Activated CD8-positive, alpha-beta memory T cell treated with anti-CD3 and anti-CD28 coated beads, Interleukin-2, amount 50 U/mL, for 4 hours (primary cell): ENCODE measurements at regions not wholly inside any gene's neighbourhood (a gene's known extent, or its start where the extent isn't known, plus 50 kb on each side); places are given as distances from the start of the nearest gene placed in this dataset.
"Not testable (repeated sequence)": the region's sequence is repeated elsewhere in the genome, so short reads cannot be mapped to it uniquely, and the experiment has no call there.

Source experiments
- DNase-seq: peaks from one replicate; pipeline ENCODE4 v3.0.0-alpha.2; 2020

DNA sequence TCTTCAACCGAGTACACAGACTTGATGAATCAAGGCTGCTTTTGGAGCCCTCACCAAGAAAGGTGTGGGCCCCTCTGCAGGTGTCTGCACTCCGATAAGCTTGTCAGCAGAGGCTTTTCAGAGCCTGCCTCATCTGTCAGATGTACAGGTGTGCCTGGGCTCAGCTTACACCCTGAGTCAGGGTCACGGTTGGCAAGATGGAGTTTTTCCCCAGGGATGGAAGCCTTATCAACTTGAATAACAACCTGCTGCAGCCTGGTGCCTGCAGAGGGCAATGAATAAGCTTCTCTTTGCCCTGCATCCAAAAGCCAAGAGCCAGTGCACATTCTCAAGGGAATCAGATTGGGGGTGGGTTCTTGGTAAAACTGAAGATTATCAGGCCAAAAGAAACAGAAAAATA is 427.1 kb downstream of the CD83 start:
- DNase-seq = no peak

DNA sequence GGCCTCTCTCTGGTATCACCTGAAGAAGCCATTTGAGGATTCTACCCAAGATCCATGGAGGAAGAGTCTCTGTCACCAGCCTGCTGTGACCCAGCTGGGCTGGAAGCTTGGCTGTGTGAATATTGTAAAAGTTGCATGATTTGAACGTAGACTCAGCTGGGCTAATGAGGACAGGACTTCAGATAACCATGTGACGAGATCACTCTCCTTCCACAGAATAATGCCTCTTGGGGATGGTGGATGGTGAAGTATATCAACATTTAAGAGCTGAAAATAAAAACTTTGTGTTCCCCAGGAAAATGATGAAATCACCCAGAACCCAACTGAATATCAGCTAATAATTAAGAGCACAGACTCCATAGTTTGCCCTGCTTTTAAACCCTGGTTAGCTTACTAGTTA is 427.9 kb downstream of the CD83 start:
- no peak for DNase-seq

- DNase-seq = no peak
Observed at GRCh38 chr6:14546036-14546435, 428.5 kb downstream of the CD83 start.

- no peak for DNase-seq
Observed at GRCh38 chr6:14547284-14547998, 429.9 kb downstream of the CD83 start.

GRCh38 chr6:14549304-14549770 is 431.8 kb downstream of the CD83 start:
- DNase-seq = no peak

DNA sequence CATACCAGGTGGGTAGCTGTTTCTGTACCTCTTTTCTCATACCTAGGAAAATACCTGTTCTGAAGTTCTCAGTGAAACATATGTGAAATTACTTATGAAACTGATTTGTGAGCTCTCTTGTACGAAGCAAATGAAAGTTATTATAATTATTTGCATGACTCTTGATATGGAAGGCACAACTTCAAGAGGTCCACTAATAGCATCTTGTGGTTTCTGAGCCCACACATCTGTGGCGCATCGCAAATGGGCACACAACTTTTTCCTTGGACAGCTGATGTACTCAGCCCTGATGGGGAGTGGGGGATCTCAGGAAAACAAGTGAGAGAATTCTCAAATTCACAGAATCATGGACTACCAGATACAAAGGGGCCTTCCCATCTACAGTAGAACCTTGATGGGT is 432.3 kb downstream of the CD83 start:
- DNase-seq = no peak

GRCh38 chr6:14550410-14550809 is 432.8 kb downstream of the CD83 start:
- no peak for DNase-seq

DNA sequence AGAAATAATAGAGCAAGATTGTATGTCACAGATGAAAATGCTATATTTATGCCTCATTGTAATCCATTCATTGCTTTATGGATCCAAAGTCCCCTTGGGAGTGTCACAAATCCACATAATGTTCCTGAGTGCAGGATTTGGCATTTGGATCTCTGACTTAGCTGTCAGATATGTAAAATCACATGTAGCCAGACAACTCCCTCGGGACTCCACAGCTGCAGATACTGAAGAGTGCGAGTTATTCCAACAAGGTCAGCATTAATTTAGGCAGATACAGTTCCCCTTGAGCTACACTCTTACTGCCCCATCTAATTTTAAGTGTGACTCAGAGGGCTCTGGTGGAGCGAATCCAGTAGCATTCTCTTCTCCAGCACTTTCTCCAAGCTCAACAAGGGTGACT is 433.2 kb downstream of the CD83 start:
- no peak for DNase-seq

- not testable (repeated sequence) for DNase-seq
Observed at GRCh38 chr6:14551601-14552000, 434.0 kb downstream of the CD83 start.

GRCh38 chr6:14552891-14553290 is 435.3 kb downstream of the CD83 start:
- no peak for DNase-seq

- no peak for DNase-seq
Observed at GRCh38 chr6:14553515-14553914, 435.9 kb downstream of the CD83 start.

DNA sequence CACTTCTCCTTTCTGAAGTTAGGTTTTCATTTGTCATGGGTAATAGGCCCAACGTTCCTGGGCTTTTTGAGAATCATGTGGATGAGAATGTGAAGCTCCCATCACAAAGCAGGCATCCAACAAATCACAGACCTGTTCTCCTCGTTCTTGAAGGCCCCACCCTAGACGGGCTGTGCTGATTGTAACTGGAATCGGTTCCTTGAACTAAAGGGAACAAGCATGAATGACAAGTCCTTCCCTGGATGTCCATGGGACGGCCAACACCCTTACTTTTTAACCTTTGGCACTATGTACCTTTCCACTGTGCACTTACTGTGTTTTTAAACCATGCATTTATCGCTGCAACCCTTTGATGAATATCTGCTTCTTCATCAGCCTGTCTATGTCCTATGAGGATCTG is 438.2 kb downstream of the CD83 start:
- DNase-seq = no peak

DNA sequence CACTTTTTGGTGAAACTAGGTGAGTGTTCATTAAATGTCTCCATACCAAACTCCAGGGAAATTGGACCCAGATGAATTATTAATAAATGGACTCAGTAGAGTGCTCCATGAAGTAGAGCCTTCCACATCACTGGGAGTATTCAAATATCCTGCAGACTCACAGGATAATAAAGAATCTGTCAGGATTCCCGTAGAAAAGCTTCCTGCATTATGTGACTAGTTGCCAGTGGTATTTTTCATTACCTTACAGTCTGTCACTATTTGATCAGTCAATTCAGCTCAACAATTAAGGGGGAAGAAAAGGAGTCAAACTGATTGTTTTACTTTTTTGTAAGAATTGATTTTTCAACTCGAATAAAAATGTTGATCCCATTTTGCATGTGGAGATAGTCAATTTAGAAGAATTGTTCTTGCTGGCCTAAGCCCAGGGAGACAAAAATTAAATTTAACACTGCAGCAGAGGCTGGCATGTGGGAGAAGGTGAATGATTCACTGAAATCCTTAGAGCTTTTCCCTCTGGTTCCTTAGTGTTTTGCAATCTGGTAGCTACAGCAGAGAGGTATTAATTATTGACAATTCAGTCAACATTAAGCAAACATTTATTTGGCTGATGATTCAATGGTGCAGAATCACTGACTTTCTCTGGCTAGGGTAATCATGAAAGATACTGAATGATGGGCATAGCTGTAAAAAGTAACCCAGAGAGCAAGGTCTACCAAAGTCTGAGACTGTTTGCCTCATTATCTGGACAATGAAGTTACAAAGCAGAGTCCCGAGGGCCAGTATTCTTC is 442.4 kb downstream of the CD83 start:
- DNase-seq = no peak

DNA sequence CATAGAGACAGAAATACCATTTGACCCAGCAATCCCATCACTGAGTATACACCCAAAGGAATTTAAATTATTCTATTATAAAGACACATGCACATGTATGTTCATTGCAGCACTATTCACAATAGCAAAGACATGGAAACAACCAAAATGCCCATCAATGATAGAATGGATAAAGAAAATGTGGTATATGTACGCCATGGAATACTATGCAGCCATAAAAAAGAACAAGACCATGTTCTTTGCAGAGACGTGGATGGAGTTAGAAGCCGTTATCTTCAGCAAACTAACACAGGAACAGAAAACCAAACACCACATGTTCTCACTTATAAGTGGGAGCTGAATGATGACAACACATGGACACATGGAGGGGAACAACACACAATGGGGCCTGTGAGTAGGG is 444.0 kb downstream of the CD83 start:
- DNase-seq = not testable (repeated sequence)

- DNase-seq = no peak
Observed at GRCh38 chr6:14567842-14568241, 450.3 kb downstream of the CD83 start.

GRCh38 chr6:14569394-14569793 is 451.8 kb downstream of the CD83 start:
- DNase-seq = no peak

GRCh38 chr6:14569874-14570273 is 452.3 kb downstream of the CD83 start:
- not testable (repeated sequence) for DNase-seq

DNA sequence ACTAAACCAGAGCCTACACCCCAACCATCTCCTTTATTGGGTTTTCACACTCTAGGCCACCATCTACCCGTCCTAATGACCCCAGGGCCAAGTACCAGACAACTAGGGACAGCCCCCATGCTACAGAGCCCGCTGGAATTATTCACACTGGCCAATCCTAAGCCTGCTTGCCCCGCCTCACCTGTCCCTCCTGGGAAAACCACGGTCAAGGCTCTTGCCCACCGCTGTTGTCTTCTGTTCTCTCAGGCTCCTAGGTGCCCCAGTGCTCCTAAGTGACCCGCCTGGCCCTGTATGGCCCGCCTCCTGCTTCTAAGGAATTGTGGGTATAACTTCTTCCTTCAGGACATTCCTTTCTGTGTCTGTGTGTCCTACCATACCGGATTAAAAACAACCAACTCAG is 453.4 kb downstream of the CD83 start:
- DNase-seq = no peak

DNA sequence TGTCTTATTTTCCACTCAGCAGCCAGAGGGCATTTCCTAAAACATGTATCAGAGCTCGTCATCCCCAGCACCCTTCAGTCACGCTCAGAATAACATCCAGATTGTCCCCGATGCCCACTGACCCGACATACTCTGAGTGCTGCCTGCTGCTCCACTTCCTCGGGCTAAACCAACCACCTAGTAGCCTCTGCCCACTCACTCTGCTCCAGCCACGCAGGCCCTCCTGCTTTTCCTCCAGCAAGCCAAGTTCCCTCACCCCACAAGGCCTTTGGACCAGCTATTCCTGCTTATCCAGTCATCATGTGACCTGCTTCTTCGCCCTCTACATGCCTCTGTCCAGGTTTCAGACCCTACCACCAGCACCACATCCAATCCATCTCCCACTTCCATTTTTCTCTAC is 454.2 kb downstream of the CD83 start:
- DNase-seq = no peak

GRCh38 chr6:14573267-14573666 is 455.7 kb downstream of the CD83 start:
- no peak for DNase-seq

DNA sequence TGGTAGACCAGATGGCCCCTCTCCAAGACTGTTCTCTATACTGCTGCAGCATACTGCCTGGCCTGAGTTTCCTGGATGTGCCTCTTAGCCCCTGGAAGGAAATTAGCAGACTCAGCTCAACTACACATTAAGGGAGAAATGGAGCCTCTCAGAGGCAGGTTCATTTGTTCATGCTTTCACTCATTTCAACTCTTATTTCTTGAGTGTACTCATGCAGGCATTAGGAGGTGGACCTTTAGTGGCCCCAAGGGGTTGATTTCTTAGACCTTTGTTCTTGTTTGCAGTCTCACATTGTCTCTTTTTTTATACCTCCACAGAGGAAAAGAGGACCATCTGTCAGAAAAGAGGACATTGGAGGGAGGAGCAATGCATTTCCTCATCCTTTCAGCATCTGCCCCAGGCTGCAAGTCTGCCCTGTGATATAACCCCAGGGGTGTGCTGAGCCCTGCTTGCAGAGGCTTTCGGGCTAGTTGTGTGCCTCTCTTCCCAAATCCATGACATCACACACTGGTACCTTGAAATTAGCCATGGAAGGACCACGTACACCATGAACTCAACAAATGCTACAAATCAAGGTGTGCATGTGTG is 456.2 kb downstream of the CD83 start:
- no peak for DNase-seq

DNA sequence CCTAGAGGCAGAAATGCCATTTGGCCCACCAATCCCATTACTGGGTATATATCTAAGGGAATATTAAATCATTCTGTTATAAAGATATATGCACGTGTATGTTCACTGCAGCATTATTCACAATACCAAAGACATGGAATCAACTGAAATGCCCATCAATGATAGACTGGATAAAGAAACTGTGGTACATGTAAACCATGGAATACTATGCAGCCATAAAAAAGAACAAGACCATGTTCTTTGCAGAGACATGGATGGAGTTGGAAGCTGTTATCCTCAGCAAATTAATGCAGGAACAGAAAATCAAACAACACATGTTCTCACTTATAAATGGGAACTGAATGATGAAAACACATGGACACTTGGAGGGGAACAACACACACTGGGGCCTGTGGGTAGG is 458.4 kb downstream of the CD83 start:
- DNase-seq = no peak

DNA sequence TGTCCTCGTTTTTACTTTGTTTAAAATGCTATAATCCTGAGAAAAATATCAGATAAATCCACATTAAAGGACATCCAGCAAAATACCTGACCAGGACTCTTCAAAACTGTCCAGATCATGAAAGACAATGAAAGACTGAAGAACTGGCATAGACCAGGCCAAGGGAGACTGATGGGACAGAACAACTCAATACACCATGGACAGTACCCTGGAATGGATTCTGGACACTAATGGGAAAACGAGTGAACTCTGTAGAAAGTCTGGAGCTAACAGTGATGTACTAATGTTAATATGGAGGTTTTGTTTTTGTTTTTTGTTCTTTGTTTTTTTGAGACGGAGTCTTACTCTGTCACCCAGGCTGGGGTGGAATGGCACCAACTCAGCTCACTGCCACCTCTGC is 461.4 kb downstream of the CD83 start:
- DNase-seq = no peak

DNA sequence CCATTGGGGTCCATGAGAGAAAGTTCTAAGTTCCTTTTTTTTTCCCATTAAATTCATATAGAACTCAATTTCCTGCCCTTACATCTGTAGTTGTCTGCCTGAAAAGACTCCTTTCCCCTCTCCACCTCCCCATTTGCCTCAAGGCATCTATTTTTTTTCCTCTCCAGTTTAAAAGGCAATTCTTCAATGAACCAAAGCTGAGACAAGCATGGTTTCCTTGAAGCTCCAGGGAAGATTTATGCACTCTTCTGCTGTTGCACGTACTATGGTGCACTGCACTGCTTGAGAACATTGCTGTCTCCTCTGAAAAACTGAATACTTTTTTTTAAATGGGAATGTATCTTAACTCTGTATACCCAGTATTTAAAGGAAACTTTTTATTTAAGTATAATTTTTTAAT is 465.2 kb downstream of the CD83 start:
- DNase-seq = no peak
